ENCODE measurements at regions not wholly inside any gene's neighbourhood (a gene's known extent, or its start where the extent isn't known, plus 50 kb on each side); places are given as distances from the start of the nearest gene placed in this dataset.

DNA sequence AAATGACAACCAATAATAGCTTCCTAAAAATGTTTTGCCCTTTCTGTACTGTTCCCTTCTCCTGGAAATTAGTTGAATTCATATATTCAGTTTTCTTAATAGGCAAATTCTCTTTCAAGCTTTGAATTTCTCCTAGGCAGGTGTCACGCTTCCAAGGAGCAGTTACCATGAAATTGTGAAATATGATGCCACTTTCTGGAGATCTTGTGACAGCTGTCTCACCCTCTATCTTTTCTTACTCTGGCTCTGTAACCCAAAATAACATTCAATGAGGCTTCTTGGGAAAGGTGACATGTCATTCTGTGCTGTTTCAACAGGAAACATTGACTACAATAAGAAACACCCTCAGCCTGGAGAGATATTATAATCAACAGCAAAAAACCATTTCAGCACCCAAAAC lies 80.3 kb upstream of the MRI1 start:
- TF ChIP-seq, protein P1, sequence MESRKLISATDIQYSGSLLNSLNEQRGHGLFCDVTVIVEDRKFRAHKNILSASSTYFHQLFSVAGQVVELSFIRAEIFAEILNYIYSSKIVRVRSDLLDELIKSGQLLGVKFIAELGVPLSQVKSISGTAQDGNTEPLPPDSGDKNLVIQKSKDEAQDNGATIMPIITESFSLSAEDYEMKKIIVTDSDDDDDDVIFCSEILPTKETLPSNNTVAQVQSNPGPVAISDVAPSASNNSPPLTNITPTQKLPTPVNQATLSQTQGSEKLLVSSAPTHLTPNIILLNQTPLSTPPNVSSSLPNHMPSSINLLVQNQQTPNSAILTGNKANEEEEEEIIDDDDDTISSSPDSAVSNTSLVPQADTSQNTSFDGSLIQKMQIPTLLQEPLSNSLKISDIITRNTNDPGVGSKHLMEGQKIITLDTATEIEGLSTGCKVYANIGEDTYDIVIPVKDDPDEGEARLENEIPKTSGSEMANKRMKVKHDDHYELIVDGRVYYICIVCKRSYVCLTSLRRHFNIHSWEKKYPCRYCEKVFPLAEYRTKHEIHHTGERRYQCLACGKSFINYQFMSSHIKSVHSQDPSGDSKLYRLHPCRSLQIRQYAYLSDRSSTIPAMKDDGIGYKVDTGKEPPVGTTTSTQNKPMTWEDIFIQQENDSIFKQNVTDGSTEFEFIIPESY (IDR thresholded peaks at IDR 0.05; ENCODE audit: borderline replicate concordance, low read depth), result no peak
- TF ChIP-seq, protein P2, sequence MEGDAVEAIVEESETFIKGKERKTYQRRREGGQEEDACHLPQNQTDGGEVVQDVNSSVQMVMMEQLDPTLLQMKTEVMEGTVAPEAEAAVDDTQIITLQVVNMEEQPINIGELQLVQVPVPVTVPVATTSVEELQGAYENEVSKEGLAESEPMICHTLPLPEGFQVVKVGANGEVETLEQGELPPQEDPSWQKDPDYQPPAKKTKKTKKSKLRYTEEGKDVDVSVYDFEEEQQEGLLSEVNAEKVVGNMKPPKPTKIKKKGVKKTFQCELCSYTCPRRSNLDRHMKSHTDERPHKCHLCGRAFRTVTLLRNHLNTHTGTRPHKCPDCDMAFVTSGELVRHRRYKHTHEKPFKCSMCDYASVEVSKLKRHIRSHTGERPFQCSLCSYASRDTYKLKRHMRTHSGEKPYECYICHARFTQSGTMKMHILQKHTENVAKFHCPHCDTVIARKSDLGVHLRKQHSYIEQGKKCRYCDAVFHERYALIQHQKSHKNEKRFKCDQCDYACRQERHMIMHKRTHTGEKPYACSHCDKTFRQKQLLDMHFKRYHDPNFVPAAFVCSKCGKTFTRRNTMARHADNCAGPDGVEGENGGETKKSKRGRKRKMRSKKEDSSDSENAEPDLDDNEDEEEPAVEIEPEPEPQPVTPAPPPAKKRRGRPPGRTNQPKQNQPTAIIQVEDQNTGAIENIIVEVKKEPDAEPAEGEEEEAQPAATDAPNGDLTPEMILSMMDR (IDR thresholded peaks at IDR 0.05), result no peak
- TF ChIP-seq, protein P3, sequence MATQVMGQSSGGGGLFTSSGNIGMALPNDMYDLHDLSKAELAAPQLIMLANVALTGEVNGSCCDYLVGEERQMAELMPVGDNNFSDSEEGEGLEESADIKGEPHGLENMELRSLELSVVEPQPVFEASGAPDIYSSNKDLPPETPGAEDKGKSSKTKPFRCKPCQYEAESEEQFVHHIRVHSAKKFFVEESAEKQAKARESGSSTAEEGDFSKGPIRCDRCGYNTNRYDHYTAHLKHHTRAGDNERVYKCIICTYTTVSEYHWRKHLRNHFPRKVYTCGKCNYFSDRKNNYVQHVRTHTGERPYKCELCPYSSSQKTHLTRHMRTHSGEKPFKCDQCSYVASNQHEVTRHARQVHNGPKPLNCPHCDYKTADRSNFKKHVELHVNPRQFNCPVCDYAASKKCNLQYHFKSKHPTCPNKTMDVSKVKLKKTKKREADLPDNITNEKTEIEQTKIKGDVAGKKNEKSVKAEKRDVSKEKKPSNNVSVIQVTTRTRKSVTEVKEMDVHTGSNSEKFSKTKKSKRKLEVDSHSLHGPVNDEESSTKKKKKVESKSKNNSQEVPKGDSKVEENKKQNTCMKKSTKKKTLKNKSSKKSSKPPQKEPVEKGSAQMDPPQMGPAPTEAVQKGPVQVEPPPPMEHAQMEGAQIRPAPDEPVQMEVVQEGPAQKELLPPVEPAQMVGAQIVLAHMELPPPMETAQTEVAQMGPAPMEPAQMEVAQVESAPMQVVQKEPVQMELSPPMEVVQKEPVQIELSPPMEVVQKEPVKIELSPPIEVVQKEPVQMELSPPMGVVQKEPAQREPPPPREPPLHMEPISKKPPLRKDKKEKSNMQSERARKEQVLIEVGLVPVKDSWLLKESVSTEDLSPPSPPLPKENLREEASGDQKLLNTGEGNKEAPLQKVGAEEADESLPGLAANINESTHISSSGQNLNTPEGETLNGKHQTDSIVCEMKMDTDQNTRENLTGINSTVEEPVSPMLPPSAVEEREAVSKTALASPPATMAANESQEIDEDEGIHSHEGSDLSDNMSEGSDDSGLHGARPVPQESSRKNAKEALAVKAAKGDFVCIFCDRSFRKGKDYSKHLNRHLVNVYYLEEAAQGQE (IDR thresholded peaks at IDR 0.05; ENCODE audit: low read depth, low read length), result no peak
- no peak for TF ChIP-seq TAF1 (IDR thresholded peaks at IDR 0.05; ENCODE audit: borderline replicate concordance, low read depth, low read length)

All from SK-N-SH (cell line).